ENCODE measurements at regions not wholly inside any gene's neighbourhood (a gene's known extent, or its start where the extent isn't known, plus 50 kb on each side); places are given as distances from the start of the nearest gene placed in this dataset.
"Not testable (repeated sequence)": the region's sequence is repeated elsewhere in the genome, so short reads cannot be mapped to it uniquely, and the experiment has no call there.

DNA sequence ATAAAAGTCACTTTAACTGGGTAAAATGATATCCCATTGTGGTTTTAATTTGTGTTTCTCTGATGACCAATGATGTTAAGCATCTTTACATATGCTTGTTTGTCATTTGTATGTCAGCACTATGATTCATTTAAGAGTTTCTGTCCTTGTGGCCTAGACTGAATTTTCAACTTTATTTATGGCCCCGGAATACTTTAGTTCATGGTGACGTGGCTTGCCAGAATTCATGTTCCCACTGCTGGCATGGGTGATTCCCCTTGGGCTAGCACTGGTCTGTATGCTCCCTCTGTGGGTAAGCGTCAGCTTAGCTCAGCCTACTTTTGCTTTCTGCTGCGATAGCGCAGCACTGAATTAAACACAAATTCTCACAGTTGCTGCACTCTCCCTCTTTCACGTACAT is 436.3 kb upstream of the SGO1 start:
- no peak for DNase-seq (ENCODE audit: low spot score)
- in situ Hi-C loops (cut with HindIII; ENCODE audit: low sequenced_read_pairs): no loop called here

DNA sequence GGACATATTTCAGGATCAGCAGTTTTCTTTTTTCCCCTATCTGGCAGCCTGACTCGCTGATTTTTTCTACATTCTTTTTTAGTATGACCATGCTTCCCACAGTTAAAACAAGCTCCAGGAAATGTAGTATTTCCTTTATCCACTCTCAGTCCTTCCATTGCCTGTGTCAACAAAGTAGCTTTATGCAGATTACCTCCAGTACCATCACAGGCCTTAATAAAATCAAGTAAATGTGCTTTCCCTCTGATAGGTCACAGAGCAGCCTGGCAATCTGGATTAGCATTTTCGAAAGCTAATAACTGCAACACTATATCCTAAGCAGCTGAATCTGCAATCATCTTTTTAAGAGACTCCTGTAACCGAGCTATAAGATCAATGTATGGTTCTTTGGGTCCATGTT is 432.6 kb upstream of the SGO1 start:
- in situ Hi-C loops (cut with HindIII; ENCODE audit: low sequenced_read_pairs); DNase-seq (ENCODE audit: low spot score): not testable (repeated sequence)

DNA sequence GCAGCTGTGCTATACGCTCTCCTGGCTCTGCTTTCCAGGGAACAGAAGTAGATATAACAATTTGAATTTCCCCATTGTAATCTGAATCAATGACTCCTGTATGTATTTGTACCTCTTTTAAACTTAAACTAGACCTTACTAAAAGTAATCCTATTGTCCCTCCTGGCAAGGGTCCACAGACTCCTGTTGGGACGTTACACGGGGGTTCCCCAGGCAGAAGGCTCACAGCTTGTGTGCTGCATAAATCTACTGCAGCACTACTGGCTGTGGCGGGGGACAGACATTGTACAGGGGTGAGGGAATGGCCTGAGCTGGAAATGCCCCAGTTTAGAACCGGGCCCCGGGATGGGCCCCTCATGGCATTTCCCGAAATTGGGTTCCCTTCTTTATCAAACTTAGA is 432.2 kb upstream of the SGO1 start:
- in situ Hi-C loops (cut with HindIII; ENCODE audit: low sequenced_read_pairs); DNase-seq (ENCODE audit: low spot score): not testable (repeated sequence)

DNA sequence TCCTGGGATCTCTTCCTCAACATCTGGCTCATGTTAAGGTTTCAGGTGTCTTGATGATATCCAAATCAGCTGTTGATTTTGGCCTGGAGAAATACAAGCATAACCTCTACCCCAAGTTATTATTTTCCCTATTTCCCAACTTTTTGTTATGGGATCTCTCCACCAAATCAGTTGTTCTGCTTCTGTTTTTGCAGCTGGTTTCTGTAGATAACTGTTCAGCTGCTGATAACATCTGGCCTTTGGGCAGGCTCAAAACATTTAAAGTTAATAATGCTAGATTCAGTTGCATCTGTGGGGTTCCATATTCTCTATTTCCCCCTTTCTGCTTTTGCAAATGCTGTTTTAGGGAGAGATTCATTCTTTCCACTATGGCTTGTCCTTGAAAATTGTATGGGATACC is 430.0 kb upstream of the SGO1 start:
- DNase-seq (ENCODE audit: low spot score); in situ Hi-C loops (cut with HindIII; ENCODE audit: low sequenced_read_pairs): not testable (repeated sequence)

DNA sequence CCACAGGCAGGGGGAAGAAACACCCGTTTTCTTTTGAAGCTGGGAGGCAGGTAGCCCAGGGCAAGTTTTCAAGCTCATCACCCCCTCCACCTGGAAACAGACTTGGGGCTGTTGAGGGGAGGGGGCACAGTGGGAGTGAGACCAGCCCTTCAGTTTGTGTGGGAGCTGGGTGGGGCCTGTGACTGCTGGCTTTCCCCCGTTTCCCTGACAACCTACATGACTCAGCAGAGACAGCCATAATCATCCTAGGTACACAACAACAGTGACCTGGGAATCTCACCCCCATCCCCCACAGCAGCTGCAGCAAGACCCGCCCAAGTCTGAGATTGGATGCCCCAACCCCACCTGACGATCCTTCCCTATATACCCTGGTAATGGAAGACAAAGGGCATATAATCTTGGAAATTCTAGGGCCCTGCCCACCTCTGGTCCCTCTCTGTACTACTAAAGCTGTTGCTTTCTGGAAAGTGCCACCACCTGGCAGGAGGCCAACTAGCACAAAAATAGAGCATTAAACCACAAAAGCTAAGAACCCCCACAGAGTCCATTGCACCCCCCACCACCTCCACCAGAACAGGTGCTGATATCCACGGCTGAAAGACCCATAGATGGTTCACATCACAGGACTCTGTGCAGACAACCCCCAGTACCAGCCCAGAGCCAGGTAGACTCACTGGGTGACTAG is 422.2 kb upstream of the SGO1 start:
- in situ Hi-C loops (cut with HindIII; ENCODE audit: low sequenced_read_pairs): no loop called here
- no peak for DNase-seq (ENCODE audit: low spot score)

DNA sequence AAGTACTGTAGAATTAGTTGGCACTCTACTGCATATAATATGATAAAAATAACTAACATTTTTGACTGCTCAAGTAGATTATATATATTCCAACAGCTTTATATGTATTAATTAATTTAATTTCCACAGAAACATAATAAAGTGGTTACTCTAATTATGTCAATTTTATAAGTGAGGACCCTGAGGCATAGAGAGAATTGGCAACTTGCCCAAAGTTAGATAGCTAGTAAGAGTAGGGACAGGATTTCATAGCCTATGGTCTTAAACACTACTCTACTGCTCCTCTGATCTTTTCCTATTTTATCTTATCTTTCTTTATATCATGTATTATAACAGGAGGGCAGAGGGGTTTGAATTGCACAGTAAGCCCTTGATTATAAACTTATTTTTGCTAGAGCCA is 418.7 kb upstream of the SGO1 start:
- in situ Hi-C loops (cut with HindIII; ENCODE audit: low sequenced_read_pairs): no loop called here
- DNase-seq (ENCODE audit: low spot score): no peak

DNA sequence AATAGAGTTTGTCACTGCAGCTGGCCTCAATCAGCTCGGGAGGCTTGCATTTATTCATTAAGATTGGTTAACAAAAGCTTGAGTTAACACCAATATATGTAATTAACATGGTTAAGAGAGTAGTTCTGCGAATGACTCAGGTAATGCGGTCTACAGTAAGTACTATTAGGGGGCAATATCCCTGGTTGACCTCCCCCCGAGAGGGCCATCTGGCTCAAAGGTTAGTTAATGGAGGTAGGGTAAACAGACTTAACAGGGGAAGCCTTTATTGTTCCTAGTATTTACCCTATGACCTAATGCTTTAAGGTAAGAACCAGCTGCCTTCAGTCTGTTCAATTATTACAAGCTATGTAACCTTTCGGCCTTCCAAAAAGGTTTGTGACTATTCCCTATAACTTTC is 403.3 kb upstream of the SGO1 start:
- in situ Hi-C loops (cut with HindIII; ENCODE audit: low sequenced_read_pairs): no loop called here
- no peak for DNase-seq (ENCODE audit: low spot score)

DNA sequence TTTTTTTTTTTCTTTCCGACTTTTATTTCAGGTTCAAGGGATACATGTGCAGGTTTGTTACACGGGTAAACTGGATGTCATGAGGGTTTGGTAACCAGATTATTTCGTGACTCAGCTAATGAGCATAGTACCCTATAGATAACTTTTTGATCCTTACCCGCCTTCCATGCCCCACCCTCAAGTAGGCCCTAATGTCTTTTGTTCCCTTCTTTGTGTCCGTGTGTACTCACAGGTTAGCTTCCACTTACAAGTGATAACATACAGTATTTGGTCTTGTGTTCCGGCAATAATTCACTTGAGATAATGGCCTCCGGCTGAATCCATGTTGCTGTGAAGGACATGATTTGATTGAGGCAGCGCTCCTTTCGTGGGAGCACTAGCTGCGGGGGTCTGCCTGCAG is 402.8 kb upstream of the SGO1 start:
- in situ Hi-C loops (cut with HindIII; ENCODE audit: low sequenced_read_pairs): no loop called here
- no peak for DNase-seq (ENCODE audit: low spot score)

DNA sequence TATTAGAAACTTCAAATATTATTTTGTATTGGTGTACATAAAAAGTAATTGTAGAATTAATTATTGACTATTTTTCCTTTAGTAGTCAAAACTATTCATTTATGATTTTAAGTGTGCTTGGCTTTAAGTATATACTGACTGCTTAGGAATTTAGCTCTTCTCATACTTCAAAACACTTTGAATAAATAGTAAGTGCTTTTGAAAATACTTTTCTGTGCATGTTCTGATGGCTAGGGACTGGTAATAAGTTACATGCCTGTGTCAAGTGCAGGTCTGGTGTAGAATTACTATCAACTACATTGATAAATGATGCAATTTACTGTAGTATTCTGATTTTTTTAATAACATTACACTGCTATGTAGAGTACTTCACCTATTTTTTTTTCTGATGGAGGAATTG is 397.6 kb upstream of the SGO1 start:
- in situ Hi-C loops (cut with HindIII; ENCODE audit: low sequenced_read_pairs): no loop called here
- DNase-seq (ENCODE audit: low spot score): no peak

DNA sequence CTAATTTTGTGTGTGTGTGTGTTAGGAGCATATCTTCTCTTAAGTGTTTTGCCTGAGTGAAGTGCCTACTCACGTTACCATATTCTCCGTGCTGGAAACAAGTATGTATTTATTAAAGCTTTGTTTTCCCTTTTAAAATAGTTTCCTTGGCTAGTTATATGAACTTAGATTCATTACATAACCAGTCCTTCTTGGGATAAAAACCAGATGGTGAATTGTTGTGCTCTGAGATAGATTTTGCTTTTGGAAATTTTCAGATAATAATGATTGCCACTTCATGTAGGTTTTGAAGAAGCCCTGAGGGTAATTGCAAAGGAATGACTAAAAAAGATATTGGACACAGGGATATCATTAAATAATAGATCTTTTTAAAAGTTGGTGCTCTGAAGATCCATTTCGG is 390.2 kb upstream of the SGO1 start:
- in situ Hi-C loops (cut with HindIII; ENCODE audit: low sequenced_read_pairs): no loop called here
- DNase-seq (ENCODE audit: low spot score): no peak

DNA sequence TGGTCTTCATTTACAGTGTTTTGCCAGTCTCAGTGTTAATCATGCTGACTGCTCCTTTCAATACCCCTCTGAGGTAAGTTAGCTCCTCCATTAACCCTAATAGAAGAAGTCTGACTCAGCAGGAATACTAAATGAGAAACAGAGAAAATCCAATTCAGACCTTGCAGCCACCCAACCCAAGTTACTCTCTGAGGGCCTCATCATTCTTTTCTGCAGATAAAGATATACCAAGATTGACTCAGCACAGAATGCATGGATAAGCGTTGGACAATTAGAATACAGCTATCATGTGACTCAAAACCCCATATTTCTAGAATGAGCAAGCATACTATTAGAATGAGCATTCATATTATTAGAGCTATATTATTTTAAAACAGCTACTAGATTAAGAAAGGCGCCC is 389.1 kb upstream of the SGO1 start:
- DNase-seq (ENCODE audit: low spot score): no peak
- in situ Hi-C loops (cut with HindIII; ENCODE audit: low sequenced_read_pairs): no loop called here

DNA sequence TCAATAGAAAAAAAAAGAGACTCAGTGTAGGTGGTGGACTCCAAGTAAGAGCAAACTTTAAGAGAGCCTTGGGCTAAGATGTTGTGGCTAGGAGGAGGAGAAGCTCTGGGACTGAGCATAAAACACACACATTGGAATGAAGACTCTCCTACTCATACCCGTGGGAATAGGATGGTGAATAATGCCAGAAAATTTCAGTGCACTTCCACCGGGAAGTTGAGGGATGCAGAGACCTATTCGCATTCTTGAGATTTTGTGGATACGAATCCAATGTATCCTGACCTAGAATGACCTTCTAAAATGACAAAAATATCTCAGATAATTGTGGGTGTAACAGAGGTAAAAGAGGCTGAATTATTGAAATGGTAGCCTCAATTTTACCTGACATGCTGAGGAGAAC is 388.7 kb upstream of the SGO1 start:
- in situ Hi-C loops (cut with HindIII; ENCODE audit: low sequenced_read_pairs): no loop called here
- DNase-seq (ENCODE audit: low spot score): no peak

DNA sequence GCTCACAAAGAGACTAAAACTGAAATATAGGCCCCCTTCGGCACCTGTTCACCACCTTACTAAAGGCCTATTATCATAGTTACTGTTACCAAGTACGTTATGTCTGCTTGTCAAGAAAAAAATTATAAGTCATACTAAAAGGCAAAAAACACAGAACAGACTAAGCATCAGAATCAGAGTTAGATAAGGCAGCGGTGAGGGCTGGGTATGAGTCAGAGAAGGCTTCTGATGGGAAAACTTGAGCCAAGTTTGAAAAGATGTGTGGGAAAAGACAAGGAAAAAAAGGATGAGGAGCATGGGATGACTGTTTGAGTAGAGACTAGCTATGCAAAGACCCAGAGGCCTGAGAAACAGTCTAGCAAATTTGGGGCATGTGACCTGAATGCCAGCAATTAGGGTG is 387.2 kb upstream of the SGO1 start:
- in situ Hi-C loops (cut with HindIII; ENCODE audit: low sequenced_read_pairs): no loop called here

DNA sequence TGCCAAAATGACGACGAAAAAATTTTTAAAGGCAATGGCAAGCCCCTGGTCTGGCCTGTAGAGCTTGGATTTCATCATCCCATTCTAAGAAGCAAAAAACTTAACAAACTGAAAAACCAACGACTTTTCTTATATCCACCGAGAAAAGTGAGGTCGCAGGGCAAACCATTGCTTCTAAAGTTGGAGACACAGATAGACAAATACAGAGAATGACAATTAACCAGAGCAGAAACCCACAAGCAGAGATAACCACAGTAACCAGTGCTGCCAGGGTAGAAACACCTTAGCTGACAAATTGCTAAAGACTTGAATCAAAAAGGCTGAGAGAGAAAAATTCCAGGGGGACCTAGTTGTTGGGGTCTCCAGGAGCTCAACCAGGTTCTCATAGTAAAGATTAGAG is 386.5 kb upstream of the SGO1 start:
- in situ Hi-C loops (cut with HindIII; ENCODE audit: low sequenced_read_pairs): no loop called here
- DNase-seq (ENCODE audit: low spot score): no peak

More for the DNA sequence above, 387.2 kb upstream of the SGO1 start:
- no peak for DNase-seq (ENCODE audit: low spot score)

DNA sequence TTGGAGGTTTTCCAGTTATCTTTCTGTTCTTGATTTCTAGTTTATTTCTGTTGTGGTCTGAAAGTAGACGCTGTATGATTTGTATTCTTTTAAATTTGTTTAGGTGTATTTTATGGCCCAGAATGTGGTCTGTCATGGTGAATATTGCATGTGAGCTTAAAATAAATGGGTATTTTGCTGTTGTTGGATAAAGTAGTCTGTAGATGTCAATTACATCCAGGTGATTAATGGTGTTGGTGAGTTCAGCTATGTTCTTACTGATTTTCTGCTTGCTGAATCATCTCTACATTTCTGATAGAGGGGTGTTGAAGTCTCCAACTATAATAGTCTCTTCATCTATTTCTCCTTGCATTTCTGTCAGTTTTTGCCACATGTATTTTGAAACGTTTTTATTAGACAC is 383.3 kb upstream of the SGO1 start:
- in situ Hi-C loops (cut with HindIII; ENCODE audit: low sequenced_read_pairs): no loop called here
- no peak for DNase-seq (ENCODE audit: low spot score)

DNA sequence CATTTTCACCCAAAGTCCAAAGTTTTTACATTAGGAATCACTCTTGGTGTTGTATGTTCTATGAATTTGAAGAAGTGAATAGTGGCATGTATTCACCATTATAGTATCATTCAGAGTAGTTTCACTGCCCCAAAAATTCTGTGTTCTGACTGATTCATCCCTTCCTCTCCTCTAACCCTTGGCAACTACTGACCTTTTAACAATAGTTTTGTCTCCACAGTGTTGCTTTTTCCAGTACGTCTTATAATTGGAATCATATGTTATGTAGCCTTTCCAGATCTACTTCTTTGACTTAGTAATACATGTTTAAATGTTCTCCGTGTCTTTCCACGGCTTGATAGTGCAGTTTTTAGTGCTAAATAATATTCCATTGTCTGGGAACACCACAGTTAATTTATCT is 379.0 kb upstream of the SGO1 start:
- in situ Hi-C loops (cut with HindIII; ENCODE audit: low sequenced_read_pairs): no loop called here
- DNase-seq (ENCODE audit: low spot score): no peak

DNA sequence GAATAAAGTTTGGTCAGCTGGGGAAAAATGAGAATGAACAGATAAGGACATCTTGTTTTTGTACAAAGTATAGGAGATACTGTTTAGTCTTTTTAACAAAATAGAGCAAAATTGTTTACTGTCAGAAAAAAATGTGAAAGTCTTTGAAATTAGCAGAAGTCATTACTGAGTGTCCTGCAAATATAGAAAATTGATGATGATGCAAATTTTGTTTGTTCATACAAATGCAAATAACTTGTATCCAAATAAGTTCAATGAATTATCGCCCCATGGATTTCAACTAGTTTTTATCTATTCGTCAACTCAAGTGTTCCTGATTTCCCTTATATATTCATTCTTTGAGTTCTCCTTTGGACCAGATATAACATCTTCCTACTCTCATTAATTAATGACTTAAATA is 378.0 kb upstream of the SGO1 start:
- in situ Hi-C loops (cut with HindIII; ENCODE audit: low sequenced_read_pairs): no loop called here
- no peak for DNase-seq (ENCODE audit: low spot score)

DNA sequence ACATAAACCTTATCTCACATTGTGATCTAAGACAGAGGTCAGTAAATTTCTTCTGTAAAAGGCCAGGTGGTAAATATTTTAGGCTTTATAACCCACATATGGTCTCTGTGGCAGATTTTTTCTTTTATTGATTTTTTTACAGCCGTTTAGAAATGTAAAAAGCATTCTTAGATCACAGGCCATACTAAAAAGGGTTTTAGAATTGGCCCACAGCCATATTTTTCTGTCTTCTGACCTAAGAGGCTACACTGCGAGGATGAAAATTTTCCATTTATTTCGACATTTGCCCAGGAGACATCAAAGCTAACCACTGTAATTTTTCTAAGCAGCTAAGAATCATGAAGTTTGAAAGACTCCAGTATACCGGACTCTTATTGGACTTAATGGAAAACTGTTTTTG is 377.2 kb upstream of the SGO1 start:
- DNase-seq (ENCODE audit: low spot score): no peak
- in situ Hi-C loops (cut with HindIII; ENCODE audit: low sequenced_read_pairs): no loop called here

DNA sequence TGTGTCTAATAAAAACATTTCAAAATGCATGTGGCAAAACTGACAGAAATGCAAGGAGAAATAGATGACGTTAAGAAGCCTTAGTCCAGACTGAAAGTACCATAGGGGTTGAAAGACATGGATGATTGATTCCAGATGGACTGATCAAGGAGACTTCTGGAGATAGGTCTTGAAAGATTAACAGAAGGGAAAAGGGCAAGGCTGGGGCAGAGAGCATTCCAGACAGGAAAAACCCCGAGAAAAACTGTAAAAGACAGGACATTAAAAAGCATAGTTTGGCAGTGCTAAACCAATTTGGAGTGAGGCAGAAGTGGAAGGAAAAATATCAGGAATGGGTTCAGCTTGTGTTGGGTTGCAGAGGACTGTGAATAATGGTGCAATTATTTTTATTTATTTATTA is 375.2 kb upstream of the SGO1 start:
- DNase-seq (ENCODE audit: low spot score): no peak
- in situ Hi-C loops (cut with HindIII; ENCODE audit: low sequenced_read_pairs): no loop called here

DNA sequence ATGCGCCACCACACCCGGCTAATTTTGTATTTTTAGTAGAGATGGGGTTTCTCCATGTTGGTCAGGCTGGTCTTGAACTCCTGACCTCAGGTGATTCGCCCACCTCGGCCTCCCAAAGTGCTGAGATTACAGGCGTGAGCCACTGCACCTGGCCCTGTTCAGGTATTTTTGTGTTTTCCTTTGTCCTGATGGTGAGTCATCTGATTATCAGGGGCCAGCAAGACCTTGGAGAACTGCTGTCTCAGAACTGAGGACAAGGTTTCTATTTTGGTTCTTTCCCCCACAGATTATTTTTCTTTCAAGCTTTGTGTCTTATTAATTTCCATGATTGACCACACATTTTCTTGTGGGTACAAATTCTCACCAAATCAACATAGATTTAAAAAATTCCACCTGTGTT is 374.4 kb upstream of the SGO1 start:
- in situ Hi-C loops (cut with HindIII; ENCODE audit: low sequenced_read_pairs); DNase-seq (ENCODE audit: low spot score): not testable (repeated sequence)

DNA sequence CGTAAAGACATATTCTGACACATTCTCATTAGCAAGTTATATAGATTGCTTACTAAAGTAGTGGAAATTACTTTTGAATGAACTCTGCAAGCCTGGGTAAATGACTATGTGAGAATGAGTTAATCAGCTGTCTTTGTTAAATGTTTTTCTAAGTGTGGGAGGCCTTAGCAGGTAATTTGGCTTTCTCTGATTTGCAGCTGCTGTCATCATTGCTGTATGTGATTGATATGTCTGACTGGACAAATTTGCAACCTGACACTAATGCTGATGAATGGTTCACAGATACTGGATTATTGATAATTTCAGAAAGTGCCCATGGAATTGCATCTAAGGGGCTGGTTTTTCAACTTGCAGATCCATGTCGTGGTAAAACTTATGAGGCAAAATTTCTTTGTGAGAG is 372.2 kb upstream of the SGO1 start:
- in situ Hi-C loops (cut with HindIII; ENCODE audit: low sequenced_read_pairs): no loop called here
- DNase-seq (ENCODE audit: low spot score): no peak

DNA sequence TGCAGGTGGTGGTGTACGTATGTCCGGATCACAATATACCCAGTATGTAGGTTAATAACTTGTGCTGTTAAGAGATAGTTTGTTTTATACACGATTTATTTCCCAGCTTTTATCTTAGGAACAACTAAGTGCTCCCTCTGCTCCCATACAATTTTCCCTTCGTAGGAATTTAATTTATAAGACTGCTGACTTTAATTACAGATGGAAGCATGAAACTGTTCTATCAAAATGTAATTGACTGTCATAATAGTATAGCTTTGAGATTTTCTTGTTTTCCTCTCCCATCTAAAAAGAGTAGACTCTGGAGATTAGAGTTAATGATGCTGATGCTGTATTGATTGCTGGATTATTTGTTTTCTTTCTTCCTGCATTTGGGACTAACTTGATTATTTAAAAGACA is 370.7 kb upstream of the SGO1 start:
- no peak for DNase-seq (ENCODE audit: low spot score)

More for the DNA sequence above, 370.7 kb upstream of the SGO1 start:
- in situ Hi-C loops (cut with HindIII; ENCODE audit: low sequenced_read_pairs): no loop called here
